HG03175 (cell line): ENCODE measurements at regions not wholly inside any gene's neighbourhood (a gene's known extent, or its start where the extent isn't known, plus 50 kb on each side); places are given as distances from the start of the nearest gene placed in this dataset.
A peak's percentile ranks its signal among the peaks of the same experiment; 100 is the strongest.
"Not testable (repeated sequence)": the region's sequence is repeated elsewhere in the genome, so short reads cannot be mapped to it uniquely, and the experiment has no call there.

ENCODE experiments used
- ATAC-seq: cut with Tn5 transposase; IDR thresholded peaks from one replicate; pipeline ENCODE4 v1.9.1; 2021; ENCODE audit warnings: mild to moderate bottlenecking, moderate library complexity; ENCODE audit not compliant: unreplicated experiment

- no peak for ATAC-seq
Measured at GRCh38 chr4:53720776-53721175, 129.5 kb upstream of the LNX1 start.

GRCh38 chr4:53717064-53717549 lies 125.8 kb upstream of the LNX1 start:
- ATAC-seq = no peak

GRCh38 chr4:53716471-53717063 lies 125.3 kb upstream of the LNX1 start:
- ATAC-seq = no peak

DNA sequence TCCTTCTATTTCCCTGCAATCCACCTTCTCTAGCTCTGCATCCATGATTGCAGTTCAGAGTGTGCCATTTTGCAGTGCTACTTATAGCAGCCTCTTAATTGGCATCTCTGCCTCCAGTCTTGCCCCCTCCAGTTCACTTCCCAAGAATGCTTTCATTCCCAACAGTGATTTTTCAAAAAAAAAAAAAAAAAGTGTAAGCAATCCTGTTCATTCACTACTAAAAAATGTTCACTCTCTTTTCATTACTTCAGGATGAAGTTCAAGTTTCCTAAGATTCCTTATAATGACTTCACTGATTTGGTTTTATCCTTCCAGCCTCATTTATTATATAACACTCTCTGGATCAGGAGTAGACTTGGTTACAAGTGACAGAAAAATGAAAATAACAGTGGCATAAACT lies 124.7 kb upstream of the LNX1 start:
- ATAC-seq = no peak

GRCh38 chr4:53714236-53715140 lies 123.2 kb upstream of the LNX1 start:
- no peak for ATAC-seq

DNA sequence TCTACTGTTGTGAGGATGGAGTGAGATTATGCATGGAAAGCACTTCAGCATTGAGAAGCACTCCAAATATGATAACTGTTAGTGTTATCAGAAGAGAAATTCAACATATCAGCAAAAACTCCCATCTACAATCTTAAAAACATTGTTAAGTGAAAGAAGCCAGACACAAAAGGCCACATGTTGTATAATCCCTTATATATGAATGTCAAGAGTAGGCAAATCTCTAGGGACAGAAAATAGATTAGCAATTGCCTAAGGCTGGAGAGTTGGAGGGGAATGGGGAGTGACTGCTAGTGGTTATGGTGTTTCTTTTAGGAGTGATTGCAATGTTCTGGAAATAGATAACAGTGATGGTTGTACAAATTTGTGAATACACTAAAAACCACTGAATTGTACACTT lies 122.5 kb upstream of the LNX1 start:
- no peak for ATAC-seq

- ATAC-seq = no peak
Measured at GRCh38 chr4:53713296-53713695, 122.0 kb upstream of the LNX1 start.

DNA sequence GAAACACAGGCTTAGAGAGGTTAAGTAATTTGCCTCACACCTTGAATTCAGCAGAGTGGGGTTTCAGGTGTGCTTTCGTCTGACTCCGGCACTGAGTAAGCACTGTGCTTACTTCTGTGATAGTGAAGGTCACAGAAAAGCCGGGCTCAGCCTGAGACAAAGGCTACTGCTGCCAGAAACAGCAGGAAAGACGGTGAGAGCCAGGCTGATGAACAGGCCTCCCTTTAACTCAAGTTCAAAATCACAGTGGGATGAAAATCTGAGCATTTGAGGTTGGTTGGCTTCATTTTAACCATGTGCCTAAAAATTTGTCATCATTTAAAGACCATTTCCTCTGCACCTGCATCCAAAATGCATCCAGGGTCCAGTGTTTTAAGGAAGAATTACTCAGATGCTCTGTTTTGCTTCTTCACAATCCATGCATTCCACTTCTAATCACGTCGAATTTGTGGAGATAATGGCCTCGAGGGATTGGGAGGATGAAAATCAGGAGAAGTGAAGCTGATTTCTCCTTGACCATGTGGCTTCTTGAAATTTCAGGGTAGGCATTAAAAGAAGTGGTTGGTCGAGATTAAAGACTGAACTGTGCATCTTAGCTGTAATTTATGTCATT lies 121.2 kb upstream of the LNX1 start:
- ATAC-seq = no peak

- no peak for ATAC-seq
Measured at GRCh38 chr4:53711926-53712325, 120.6 kb upstream of the LNX1 start.

DNA sequence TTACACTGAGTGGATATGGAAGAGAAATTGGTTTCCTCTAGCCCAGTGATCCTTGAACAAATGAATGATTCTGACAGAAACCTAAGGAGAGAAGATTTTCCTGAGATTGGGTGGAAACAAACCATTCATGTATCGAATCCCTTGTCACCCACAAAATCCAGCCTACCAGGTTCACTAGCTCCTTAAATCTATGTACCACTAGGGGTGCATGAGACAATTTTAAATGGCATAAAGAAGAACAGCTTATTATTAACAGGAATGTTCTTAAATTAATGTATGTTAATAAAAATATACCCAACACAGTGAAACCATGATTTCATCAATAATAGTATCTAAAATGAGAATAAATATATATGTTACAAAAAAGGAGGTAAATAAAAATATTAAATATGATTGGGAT lies 118.4 kb upstream of the LNX1 start:
- no peak for ATAC-seq

- no peak for ATAC-seq
Measured at GRCh38 chr4:53707491-53707890, 116.2 kb upstream of the LNX1 start.

DNA sequence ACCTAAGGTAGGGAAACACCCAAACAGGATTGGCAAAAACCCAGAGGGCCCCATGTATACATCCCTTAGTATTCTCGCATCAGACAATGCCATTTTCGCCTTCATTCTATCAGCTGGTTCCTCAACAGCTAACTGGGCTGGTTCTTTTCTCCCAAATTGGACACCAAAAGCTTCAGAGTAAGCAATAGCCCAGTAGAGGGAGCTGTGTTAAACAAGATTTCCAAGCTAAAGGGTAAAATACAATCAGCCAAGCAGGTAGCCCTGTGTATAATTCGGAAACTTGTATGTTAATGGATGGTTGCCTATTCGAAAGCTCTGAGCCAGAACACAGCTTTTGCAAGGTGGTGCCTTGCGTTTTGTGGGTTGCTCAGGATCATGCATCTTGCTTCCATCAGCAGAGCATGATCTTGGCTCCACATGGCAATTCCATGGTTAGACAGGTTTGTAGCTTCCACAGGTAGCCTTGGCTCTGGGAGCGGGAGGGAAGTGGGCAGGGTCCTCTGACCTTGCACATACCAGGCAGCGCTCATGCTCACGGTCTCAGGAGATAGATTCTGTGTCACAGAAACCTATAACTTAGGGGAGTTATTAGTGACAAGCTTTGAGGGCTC lies 115.2 kb upstream of the LNX1 start:
- ATAC-seq = peak; percentile 21

- no peak for ATAC-seq
Measured at GRCh38 chr4:53705972-53706371, 114.7 kb upstream of the LNX1 start.

DNA sequence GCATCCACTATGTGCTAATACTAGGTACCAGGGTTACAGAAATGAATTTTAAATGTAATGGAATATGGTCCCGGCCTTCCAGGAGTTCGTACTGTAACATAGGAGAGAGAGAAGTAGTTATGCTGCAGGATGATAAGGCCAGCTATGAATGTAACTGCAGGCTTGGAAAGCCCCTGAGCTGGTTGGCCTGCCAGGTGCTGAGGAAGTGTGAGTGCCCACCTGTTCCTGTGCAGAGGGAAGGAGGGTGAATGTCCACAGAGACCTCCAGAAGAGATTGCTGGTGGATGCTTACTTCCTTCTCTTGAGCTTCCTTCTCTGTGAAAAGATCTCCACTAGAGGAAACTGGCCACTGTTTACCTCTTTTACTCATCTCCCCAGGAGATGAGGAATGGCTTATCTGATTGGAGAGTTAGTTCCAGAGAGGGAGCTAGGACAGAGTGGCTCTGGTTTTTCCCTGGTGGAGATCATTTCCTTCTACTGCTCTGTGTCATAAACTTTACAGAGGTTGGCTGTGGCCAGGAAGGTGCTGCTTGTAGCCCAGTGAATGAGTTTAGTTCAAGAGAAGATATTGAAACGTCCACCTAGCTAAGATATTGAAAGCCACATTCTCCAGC lies 114.0 kb upstream of the LNX1 start:
- ATAC-seq = no peak

DNA sequence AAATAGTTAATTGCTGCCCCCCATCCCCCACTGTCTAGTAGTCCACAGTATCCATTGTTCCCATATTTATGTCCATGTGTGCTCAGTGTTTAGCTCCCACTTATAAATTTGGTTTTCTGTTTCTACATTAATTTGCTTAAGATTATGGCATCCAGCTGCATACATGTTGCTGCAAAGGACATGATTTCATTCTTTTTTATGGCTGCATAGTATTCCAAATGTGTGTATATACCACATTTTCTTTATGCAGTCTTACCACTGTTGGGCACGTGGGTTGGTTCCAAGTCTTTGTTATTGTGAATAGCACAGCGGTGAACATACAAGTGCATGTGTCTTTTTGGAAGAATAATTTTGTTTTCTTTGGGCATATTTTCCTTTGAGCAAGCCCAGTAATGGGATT lies 113.0 kb upstream of the LNX1 start:
- ATAC-seq = no peak

- no peak for ATAC-seq
Measured at GRCh38 chr4:53703267-53703655, 112.0 kb upstream of the LNX1 start.

DNA sequence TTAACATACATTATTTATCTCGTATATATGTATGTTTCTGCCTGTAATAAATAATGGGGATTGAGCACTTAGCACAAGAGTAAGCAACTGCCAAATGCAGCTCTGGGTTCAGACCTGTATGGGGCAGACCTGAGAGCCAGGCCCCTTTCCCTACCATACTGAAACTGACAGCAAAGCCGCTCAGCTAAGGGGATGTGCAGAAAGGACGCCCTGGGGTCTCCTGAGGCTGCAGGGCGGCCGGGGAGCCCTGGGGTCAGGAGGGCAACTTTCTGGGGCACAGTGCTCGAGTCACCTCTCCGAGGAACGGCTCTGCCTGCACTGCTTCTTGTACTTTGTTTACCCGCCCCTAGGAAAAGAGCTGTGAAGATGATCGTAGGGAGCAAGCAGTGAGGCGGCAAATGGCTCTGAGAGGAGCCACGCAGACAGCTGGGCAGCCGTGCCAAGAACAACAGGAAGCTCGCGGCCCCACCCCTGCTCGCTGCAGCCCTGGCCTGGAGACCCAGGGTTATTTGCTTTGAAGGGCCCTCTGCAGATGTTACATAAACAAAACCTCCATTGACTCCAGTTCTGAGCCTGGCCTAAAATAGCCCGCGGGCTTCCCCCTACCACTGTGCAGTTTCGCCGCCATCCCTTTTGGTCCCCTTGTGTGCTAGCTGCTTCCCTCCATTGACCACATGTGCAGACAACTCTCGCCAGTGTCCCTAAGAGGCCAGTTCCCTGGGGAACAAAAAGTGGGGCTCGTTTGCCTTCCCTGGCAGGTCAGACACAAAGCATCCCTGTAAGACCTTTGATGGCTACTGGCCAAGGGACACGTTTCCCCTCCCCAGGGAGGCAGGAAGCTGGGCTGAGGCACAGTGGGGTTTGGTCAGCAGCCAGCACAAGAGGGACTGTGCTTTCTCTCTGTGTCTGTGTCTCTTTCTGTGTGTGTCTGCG lies 111.3 kb upstream of the LNX1 start:
- peak; percentile 76 for ATAC-seq

- not testable (repeated sequence) for ATAC-seq
Measured at GRCh38 chr4:53701260-53701659, 110.0 kb upstream of the LNX1 start.

DNA sequence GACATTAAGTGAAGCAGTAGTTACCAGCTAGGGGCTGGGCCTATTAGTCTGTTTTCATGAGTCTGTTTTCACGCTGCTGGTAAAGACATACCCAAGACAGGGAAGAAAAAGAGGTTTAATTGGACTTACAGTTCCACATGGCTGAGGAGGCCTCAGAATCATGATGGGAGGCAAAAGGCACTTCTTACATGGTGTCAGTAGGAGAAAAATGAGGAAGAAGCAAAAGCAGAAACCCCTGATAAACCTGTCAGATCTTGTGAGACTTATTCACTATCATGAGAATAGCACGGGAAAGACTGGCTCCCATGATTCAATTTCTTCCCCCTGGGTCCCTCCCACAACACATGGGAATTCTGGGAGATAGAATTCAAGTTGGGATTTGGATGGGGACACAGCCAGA lies 108.0 kb upstream of the LNX1 start:
- ATAC-seq = not testable (repeated sequence)
